ENCODE measurements at regions not wholly inside any gene's neighbourhood (a gene's known extent, or its start where the extent isn't known, plus 50 kb on each side); places are given as distances from the start of the nearest gene placed in this dataset.
"Not testable (repeated sequence)": the region's sequence is repeated elsewhere in the genome, so short reads cannot be mapped to it uniquely, and the experiment has no call there.

DNA sequence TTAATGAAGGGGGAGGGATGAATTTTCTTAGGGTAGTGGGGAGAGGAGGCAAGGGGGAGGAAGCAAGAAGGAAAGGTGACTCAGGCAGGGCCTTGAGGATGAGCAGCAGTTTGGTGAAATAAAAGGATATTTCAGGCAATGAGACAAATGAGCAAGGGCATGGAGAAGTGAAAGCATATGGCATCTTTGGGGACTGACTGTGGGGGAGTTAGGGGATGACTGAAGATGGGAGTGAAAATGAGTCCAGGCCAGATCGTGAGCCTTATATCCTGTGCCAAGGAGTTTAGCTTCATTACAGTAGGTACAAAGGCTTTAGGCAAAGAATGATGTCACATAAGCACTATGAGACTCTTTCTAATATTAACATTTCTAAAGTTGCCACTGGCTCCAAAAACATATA, 51.9 kb downstream of the ILRUN start:
- ChIA-PET POLR2A (no interaction called here), CTCF (interaction anchor here (0.7 kb wide), 1 partner anchor 342 kb away, joined by 3 read pairs; no protein-coding TSS in a partner anchor)

DNA sequence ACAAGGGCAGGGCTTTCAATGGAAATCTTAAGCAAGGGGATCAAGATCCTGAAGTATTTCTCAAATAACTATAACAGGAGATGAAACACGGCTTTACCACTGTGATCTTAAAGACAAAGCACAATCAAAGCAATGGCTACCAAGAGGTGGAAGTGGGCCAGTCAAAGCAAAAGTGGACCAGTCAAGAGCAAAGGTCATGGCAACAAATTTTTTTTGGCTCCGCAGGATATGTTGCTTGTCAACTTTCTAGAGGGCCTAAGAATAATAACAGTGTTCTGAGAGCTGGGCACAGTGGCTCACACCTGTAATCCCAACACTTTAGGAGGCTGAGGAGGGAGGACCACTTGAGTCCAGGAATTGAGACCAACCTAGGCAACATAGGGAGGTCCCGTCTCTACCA, 54.1 kb downstream of the ILRUN start:
- ChIA-PET CTCF (interaction anchor here (0.5 kb wide), 1 partner anchor 500 kb away, joined by 3 read pairs; no protein-coding TSS in a partner anchor), POLR2A (interaction anchor here (0.6 kb wide), 1 partner anchor 15 kb away, joined by 6 read pairs; no protein-coding TSS in a partner anchor)
- H3K9me3 ChIP-seq (ENCODE audit: control insufficient read depth, insufficient read depth, low read depth, low read length), result no peaks in the 10 kb centered on the region

More for the DNA sequence above, 51.9 kb downstream of the ILRUN start:
- no peak overlapping the region for H3K27ac ChIP-seq (ENCODE audit: extremely low read depth, low read depth, low read length)
- H3K9me3 ChIP-seq (ENCODE audit: control insufficient read depth, insufficient read depth, low read depth, low read length), result no peaks in the 10 kb centered on the region
- H3K36me3 ChIP-seq (ENCODE audit: control insufficient read depth in 2 of 2, insufficient read depth in 1 of 2, low read length in 2 of 2), result peaks cover 11 to 25% of the 10 kb centered on the region in 2 experiments
- TF ChIP-seq, protein P1, sequence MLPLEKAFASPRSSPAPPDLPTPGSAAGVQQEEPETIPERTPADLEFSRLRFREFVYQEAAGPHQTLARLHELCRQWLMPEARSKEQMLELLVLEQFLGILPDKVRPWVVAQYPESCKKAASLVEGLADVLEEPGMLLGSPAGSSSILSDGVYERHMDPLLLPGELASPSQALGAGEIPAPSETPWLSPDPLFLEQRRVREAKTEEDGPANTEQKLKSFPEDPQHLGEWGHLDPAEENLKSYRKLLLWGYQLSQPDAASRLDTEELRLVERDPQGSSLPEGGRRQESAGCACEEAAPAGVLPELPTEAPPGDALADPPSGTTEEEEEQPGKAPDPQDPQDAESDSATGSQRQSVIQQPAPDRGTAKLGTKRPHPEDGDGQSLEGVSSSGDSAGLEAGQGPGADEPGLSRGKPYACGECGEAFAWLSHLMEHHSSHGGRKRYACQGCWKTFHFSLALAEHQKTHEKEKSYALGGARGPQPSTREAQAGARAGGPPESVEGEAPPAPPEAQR (tag by site-specific recombination; IDR thresholded peaks at IDR 0.05), result no peak
- TF ChIP-seq MZF1 (tag by site-specific recombination; IDR thresholded peaks at IDR 0.05; ENCODE audit: borderline replicate concordance) (peak; percentile 40; the same call in 1 of the 2 replicates), ZNF223 (tag by site-specific recombination; IDR thresholded peaks at IDR 0.05) (peak; percentile 65; the same call in 1 of the 2 replicates), ZNF501 (tag by site-specific recombination; IDR thresholded peaks at IDR 0.05) (no peak), ZBTB20 (tag by site-specific recombination; IDR thresholded peaks at IDR 0.05) (no peak), WT1 (tag by site-specific recombination; IDR thresholded peaks at IDR 0.05) (0 out of 2 replicates have a peak, but pooled peaks have one; percentile 22), ZNF629 (tag by site-specific recombination; IDR thresholded peaks at IDR 0.05) (0 out of 2 replicates have a peak, but pooled peaks have one; percentile 33)
- TF ChIP-seq, protein P2, sequence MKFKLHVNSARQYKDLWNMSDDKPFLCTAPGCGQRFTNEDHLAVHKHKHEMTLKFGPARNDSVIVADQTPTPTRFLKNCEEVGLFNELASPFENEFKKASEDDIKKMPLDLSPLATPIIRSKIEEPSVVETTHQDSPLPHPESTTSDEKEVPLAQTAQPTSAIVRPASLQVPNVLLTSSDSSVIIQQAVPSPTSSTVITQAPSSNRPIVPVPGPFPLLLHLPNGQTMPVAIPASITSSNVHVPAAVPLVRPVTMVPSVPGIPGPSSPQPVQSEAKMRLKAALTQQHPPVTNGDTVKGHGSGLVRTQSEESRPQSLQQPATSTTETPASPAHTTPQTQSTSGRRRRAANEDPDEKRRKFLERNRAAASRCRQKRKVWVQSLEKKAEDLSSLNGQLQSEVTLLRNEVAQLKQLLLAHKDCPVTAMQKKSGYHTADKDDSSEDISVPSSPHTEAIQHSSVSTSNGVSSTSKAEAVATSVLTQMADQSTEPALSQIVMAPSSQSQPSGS (tag by site-specific recombination; IDR thresholded peaks at IDR 0.05; ENCODE audit: low read depth), result 0 out of 2 replicates have a peak, but pooled peaks have one; percentile 24
- H3K4me1 ChIP-seq (ENCODE audit: control insufficient read depth, insufficient read depth, low read length), result no peaks in the 10 kb centered on the region
- H3K4me3 ChIP-seq (ENCODE audit: low read depth, low read length), result no peak overlapping the region

DNA sequence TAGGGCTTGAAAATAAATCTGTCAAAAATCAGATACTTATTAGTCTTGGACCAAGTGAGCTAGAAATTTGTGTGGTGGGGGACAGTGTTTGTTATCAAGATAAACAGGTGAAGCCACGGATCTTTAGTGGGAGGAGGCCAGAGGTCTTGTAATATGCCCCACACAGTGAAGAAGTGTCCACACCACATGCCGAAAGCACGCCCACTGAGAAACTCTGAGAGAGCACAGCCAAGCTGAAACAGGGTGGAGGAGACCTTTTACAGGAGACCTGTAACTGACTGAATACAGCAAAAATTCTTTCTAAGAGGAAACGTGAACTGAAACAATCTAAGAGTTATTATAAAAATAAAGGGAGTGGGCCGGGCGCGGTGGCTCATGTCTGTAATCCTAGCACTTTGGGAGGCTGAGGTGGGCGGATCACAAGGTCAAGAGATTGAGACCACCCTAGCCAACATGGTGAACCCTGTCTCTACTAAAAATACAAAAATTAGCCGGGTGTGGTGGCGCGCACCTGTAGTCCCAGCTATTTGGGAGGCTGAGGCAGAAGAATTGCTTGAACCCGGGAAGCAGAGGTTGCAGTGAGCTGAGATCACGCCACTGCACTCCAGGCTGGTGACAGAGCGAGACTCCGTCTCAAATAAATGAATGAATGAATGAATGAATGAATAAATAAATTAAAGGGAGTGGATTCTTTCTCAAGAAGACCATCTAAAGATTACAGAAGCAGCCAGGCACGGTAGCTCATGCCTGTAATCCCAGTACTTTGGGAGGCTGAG, 56.3 kb downstream of the ILRUN start:
- H3K4me1 ChIP-seq (ENCODE audit: control insufficient read depth, insufficient read depth, low read length); H3K9me3 ChIP-seq (ENCODE audit: control insufficient read depth, insufficient read depth, low read depth, low read length); H3K4me3 ChIP-seq (ENCODE audit: low read depth, low read length); POLR2A ChIA-PET; H3K27ac ChIP-seq (ENCODE audit: extremely low read depth, low read depth, low read length): not testable (repeated sequence)
- CTCF ChIA-PET, result interaction anchor here (0.5 to 2.4 kb wide), 7 partner anchors 10 to 1290 kb away, joined by 3 to 7 read pairs (median 4); no protein-coding TSS in a partner anchor
- H3K36me3 ChIP-seq (ENCODE audit: control insufficient read depth in 2 of 2, insufficient read depth in 1 of 2, low read length in 2 of 2), result peaks cover 11 to 12% of the 10 kb centered on the region in 2 experiments

More for the DNA sequence above, 54.1 kb downstream of the ILRUN start:
- Histone ChIP-seq H3K36me3 (ENCODE audit: control insufficient read depth in 2 of 2, insufficient read depth in 1 of 2, low read length in 2 of 2) (peaks cover 11 to 25% of the 10 kb centered on the region in 2 experiments), H3K4me3 (ENCODE audit: low read depth, low read length) (no peak overlapping the region), H3K27ac (ENCODE audit: extremely low read depth, low read depth, low read length) (no peak overlapping the region), H3K4me1 (ENCODE audit: control insufficient read depth, insufficient read depth, low read length) (no peaks in the 10 kb centered on the region)
- TF ChIP-seq ZNF529 (tag by site-specific recombination; IDR thresholded peaks at IDR 0.05; ENCODE audit: insufficient replicate concordance), result no peak
- TF ChIP-seq, protein P3, sequence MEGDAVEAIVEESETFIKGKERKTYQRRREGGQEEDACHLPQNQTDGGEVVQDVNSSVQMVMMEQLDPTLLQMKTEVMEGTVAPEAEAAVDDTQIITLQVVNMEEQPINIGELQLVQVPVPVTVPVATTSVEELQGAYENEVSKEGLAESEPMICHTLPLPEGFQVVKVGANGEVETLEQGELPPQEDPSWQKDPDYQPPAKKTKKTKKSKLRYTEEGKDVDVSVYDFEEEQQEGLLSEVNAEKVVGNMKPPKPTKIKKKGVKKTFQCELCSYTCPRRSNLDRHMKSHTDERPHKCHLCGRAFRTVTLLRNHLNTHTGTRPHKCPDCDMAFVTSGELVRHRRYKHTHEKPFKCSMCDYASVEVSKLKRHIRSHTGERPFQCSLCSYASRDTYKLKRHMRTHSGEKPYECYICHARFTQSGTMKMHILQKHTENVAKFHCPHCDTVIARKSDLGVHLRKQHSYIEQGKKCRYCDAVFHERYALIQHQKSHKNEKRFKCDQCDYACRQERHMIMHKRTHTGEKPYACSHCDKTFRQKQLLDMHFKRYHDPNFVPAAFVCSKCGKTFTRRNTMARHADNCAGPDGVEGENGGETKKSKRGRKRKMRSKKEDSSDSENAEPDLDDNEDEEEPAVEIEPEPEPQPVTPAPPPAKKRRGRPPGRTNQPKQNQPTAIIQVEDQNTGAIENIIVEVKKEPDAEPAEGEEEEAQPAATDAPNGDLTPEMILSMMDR (tag by site-specific recombination; IDR thresholded peaks at IDR 0.05), result no peak
- TF ChIP-seq ZNF311 (tag by site-specific recombination; IDR thresholded peaks at IDR 0.05; ENCODE audit: borderline replicate concordance), result no peak
- no peak for TF ChIP-seq ZNF140 (tag by site-specific recombination; IDR thresholded peaks at IDR 0.05)
- TF ChIP-seq, protein P4, sequence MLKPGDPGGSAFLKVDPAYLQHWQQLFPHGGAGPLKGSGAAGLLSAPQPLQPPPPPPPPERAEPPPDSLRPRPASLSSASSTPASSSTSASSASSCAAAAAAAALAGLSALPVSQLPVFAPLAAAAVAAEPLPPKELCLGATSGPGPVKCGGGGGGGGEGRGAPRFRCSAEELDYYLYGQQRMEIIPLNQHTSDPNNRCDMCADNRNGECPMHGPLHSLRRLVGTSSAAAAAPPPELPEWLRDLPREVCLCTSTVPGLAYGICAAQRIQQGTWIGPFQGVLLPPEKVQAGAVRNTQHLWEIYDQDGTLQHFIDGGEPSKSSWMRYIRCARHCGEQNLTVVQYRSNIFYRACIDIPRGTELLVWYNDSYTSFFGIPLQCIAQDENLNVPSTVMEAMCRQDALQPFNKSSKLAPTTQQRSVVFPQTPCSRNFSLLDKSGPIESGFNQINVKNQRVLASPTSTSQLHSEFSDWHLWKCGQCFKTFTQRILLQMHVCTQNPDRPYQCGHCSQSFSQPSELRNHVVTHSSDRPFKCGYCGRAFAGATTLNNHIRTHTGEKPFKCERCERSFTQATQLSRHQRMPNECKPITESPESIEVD (tag by site-specific recombination; IDR thresholded peaks at IDR 0.05), result no peak
- no peak for TF ChIP-seq ZXDB (tag by site-specific recombination; IDR thresholded peaks at IDR 0.05)
- no peak for TF ChIP-seq ZNF501 (tag by site-specific recombination; IDR thresholded peaks at IDR 0.05)
- TF ChIP-seq ZFHX2 (tag by site-specific recombination; conservative IDR thresholded peaks at IDR 0.05), result no peak
- no peak for TF ChIP-seq ZNF768 (tag by site-specific recombination; IDR thresholded peaks at IDR 0.05)
- TF ChIP-seq BCL11A (tag by site-specific recombination; IDR thresholded peaks at IDR 0.05; ENCODE audit: low read depth), result no peak
- no peak for TF ChIP-seq ZNF561 (tag by site-specific recombination; IDR thresholded peaks at IDR 0.05; ENCODE audit: borderline replicate concordance)
